Neutrophil (primary cell): ENCODE measurements at regions not wholly inside any gene's neighbourhood (a gene's known extent, or its start where the extent isn't known, plus 50 kb on each side); places are given as distances from the start of the nearest gene placed in this dataset.

Experiments used
- H3K27ac ChIP-seq: fragments of 200-600 bp; sonication (generic); 2 replicates; pipeline ENCODE4 v1.5.1; 2016; ENCODE audit warnings: mild to moderate bottlenecking, moderate library complexity
- H3K27me3 ChIP-seq: fragments of 200-600 bp; sonication (generic); 2 replicates; pipeline ENCODE4 v1.6.0; 2016; ENCODE audit warnings: mild to moderate bottlenecking
- H3K36me3 ChIP-seq: fragments of 200-600 bp; sonication (generic); 2 replicates; pipeline ENCODE4 v1.5.1; 2017
- H3K4me1 ChIP-seq, 2 experiments: fragments of 200-600 bp in 1 of 2; sonication (generic) in 1 of 2; 1 replicate in 1 of 2; 2 replicates in 1 of 2; pipeline versions ENCODE4 v1.5.1 to v1.6.1; 2013 to 2016; ENCODE audit warnings: low read depth in 1 of 2, low read length in 1 of 2, mild to moderate bottlenecking in 1 of 2, moderate library complexity in 1 of 2; ENCODE audit not compliant: control insufficient read depth in 1 of 2, insufficient read depth in 1 of 2
- H3K4me3 ChIP-seq, 2 experiments: fragments of 200-600 bp in 1 of 2; sonication (generic) in 1 of 2; 1 replicate in 1 of 2; 2 replicates in 1 of 2; pipeline ENCODE4 v1.5.1; 2013 to 2016; ENCODE audit warnings: low read depth in 1 of 2, low read length in 1 of 2, mild to moderate bottlenecking in 1 of 2, moderate library complexity in 1 of 2
- H3K9me3 ChIP-seq: fragments of 200-600 bp; sonication (generic); 2 replicates; pipeline ENCODE4 v1.5.1; 2016
- TF ChIP-seq, protein P1 (sequence below): fragments of 200-600 bp; sonication (generic); IDR thresholded peaks from 2 replicates; pipeline ENCODE4 v1.5.1; 2016; ENCODE audit warnings: antibody characterized with exemption

- Histone ChIP-seq H3K4me3 (no peak overlapping the region), H3K9me3 (no peaks in the 10 kb centered on the region), H3K4me1 (no peaks in the 10 kb centered on the region), H3K27me3 (no peaks in the 10 kb centered on the region), H3K27ac (no peak overlapping the region), H3K36me3 (no peaks in the 10 kb centered on the region)
- TF ChIP-seq, protein P1, sequence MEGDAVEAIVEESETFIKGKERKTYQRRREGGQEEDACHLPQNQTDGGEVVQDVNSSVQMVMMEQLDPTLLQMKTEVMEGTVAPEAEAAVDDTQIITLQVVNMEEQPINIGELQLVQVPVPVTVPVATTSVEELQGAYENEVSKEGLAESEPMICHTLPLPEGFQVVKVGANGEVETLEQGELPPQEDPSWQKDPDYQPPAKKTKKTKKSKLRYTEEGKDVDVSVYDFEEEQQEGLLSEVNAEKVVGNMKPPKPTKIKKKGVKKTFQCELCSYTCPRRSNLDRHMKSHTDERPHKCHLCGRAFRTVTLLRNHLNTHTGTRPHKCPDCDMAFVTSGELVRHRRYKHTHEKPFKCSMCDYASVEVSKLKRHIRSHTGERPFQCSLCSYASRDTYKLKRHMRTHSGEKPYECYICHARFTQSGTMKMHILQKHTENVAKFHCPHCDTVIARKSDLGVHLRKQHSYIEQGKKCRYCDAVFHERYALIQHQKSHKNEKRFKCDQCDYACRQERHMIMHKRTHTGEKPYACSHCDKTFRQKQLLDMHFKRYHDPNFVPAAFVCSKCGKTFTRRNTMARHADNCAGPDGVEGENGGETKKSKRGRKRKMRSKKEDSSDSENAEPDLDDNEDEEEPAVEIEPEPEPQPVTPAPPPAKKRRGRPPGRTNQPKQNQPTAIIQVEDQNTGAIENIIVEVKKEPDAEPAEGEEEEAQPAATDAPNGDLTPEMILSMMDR, result no peak
These were observed 265.5 kb upstream of the ATP10A start for GRCh38 chr15:26128611-26129140.

- Histone ChIP-seq H3K9me3 (no peaks in the 10 kb centered on the region), H3K27me3 (no peaks in the 10 kb centered on the region), H3K4me1 (no peaks in the 10 kb centered on the region), H3K36me3 (no peaks in the 10 kb centered on the region), H3K4me3 (no peak overlapping the region), H3K27ac (no peak overlapping the region)
- TF ChIP-seq, protein P1, result no peak
These were observed 263.8 kb upstream of the ATP10A start for GRCh38 chr15:26126819-26127387.

GRCh38 chr15:26126070-26126469 lies 262.9 kb upstream of the ATP10A start:
- no peak overlapping the region for H3K4me3 ChIP-seq
- H3K9me3 ChIP-seq, result no peaks in the 10 kb centered on the region
- H3K4me1 ChIP-seq, result no peaks in the 10 kb centered on the region
- TF ChIP-seq, protein P1, result no peak
- no peak overlapping the region for H3K27ac ChIP-seq
- H3K36me3 ChIP-seq, result no peaks in the 10 kb centered on the region
- H3K27me3 ChIP-seq, result no peaks in the 10 kb centered on the region

- H3K4me1 ChIP-seq, result no peaks in the 10 kb centered on the region
- no peak overlapping the region for H3K4me3 ChIP-seq
- H3K27ac ChIP-seq, result no peak overlapping the region
- H3K27me3 ChIP-seq, result no peaks in the 10 kb centered on the region
- H3K9me3 ChIP-seq, result no peaks in the 10 kb centered on the region
- TF ChIP-seq, protein P1, result no peak
- H3K36me3 ChIP-seq, result no peaks in the 10 kb centered on the region
These were observed 262.5 kb upstream of the ATP10A start for GRCh38 chr15:26125664-26126063.

DNA sequence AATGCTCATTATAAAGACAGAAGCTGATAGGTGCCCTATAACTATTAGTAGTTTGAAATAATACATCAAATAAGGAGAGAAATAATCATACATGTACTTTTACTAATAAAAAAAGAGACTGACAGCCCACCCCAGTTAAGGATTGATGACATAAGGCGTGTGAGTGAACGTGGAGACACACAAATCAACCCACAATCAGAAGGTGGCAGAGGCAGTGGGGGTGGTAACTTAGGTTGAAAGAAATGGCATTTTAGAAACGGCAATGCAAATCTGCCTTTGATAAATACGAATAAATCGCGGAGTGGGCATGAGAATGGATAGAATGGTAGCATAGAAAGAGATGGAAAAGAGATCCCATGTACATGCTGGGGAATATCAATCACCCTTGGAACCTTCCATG lies 256.2 kb upstream of the ATP10A start:
- TF ChIP-seq, protein P1, result no peak
- H3K9me3 ChIP-seq, result no peaks in the 10 kb centered on the region
- H3K27me3 ChIP-seq, result no peaks in the 10 kb centered on the region
- no peaks in the 10 kb centered on the region for H3K4me1 ChIP-seq
- no peaks in the 10 kb centered on the region for H3K36me3 ChIP-seq
- H3K4me3 ChIP-seq, result no peak overlapping the region
- no peak overlapping the region for H3K27ac ChIP-seq
